GM12878 (cell line): ENCODE measurements at regions not wholly inside any gene's neighbourhood (a gene's known extent, or its start where the extent isn't known, plus 50 kb on each side); places are given as distances from the start of the nearest gene placed in this dataset.

Experiments
- EZH2 ChIP-seq: IDR thresholded peaks from 2 replicates; pipeline ENCODE4 v1.6.1; 2012; ENCODE audit warnings: low read depth, mild to moderate bottlenecking, control low read depth, inconsistent platforms, low read length, borderline replicate concordance; ENCODE audit not compliant: control insufficient read depth
- POLR2AphosphoS5 ChIP-seq: IDR thresholded peaks from 2 replicates; pipeline ENCODE4 v1.6.1; 2011; ENCODE audit warnings: mild to moderate bottlenecking, low read length, inconsistent platforms
- TAF1 ChIP-seq: IDR thresholded peaks from 2 replicates; pipeline ENCODE4 v1.6.1; 2011; ENCODE audit warnings: mild to moderate bottlenecking, low read depth, low read length, borderline replicate concordance
- ZNF274 ChIP-seq: IDR thresholded peaks from one replicate; pipeline ENCODE4 v1.8.0; 2011; ENCODE audit not compliant: insufficient read length, insufficient read depth
- TF ChIP-seq, protein P1 (sequence below): IDR thresholded peaks from 2 replicates; pipeline ENCODE4 v1.6.1; 2011; ENCODE audit warnings: low read depth, mild to moderate bottlenecking, low read length, moderate library complexity, borderline replicate concordance; ENCODE audit errors: extremely low read depth

DNA sequence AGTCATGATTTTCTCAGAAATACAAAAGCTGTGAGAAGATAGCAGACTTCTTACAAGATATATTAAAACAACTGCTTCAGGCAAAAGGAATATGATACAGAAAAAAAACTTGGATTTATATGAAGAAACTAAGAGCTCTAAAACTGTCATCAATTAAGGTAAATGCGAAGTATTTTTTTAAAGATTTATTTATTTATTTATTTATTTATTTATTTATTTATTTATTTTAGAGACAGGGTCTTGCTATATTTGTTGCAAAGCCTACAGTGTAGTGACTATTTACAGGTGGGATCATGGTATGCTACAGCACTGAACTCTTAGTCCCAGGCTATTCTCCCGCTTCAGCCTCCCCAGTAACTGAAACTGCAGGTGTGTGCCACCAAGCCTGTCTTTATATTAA lies 274.3 kb upstream of the BCHE start:
- TF ChIP-seq EZH2 (no peak), ZNF274 (no peak), TAF1 (no peak), POLR2AphosphoS5 (no peak)
- TF ChIP-seq, protein P1, sequence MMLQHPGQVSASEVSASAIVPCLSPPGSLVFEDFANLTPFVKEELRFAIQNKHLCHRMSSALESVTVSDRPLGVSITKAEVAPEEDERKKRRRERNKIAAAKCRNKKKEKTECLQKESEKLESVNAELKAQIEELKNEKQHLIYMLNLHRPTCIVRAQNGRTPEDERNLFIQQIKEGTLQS, result no peak
